ENCODE measurements at regions not wholly inside any gene's neighbourhood (a gene's known extent, or its start where the extent isn't known, plus 50 kb on each side); places are given as distances from the start of the nearest gene placed in this dataset.

DNA sequence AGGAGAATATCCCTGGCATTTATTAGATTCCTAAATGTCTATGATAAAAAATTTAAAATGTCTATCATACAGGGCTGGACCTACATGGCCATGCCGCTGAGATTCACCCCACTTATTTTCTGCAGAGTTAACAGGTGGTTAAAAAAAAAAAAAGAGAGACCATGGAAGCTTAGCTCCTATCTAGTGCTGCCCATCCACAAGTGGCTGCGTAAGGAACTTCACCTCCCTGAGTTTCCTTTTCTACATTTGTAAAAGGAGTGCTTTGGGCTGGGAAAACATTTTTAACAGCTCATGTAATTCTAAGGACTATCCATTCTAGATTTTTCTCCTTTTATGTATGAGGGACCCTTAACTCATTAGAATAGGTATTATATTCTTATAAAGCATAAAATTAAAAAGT is 534.1 kb downstream of the MMUT start:
- RAD21 ChIA-PET (ENCODE audit: low non-redundant PET in 1 of 2, low total read pairs in 2 of 2, uncharacterized antibody in 2 of 2, unreplicated experiment in 2 of 2): no interaction called here
- peak overlapping the region; percentile 3 for H2AFZ ChIP-seq (ENCODE audit: low read depth, low read length, poor library complexity, severe bottlenecking)

GRCh38 chr6:48922837-48923236 is 540.2 kb downstream of the MMUT start:
- Histone ChIP-seq H3K27me3 (ENCODE audit: insufficient read depth, low read length) (no peaks in the 10 kb centered on the region), H3K9me2 (ENCODE audit: insufficient read depth) (no peaks in the 10 kb centered on the region), H2AFZ (ENCODE audit: low read depth, low read length, poor library complexity, severe bottlenecking) (no peak overlapping the region), H3K79me2 (ENCODE audit: insufficient read depth, low read length) (no peaks in the 10 kb centered on the region), H3K4me3 (replicated peaks in 1 of 2; ENCODE audit: low read depth in 1 of 2, low read length in 2 of 2) (no peak overlapping the region), H3K4me1 (ENCODE audit: control insufficient read depth in 1 of 2, insufficient read depth in 2 of 2, low read length in 2 of 2) (no peaks in the 10 kb centered on the region), H4K20me1 (ENCODE audit: insufficient read depth) (no peaks in the 10 kb centered on the region), H3K9ac (ENCODE audit: low read length) (no peak overlapping the region), H3K9me3 (ENCODE audit: control insufficient read depth in 1 of 2, insufficient read depth in 1 of 2, low read depth in 1 of 2, low read length in 2 of 2) (no peaks in the 10 kb centered on the region), H3K27ac (ENCODE audit: low read depth, low read length) (no peak overlapping the region), H3K4me2 (ENCODE audit: low read length) (no peak overlapping the region), H3K36me3 (ENCODE audit: control insufficient read depth in 1 of 2, insufficient read depth in 2 of 2, low read length in 2 of 2) (no peaks in the 10 kb centered on the region)
- no peak for TF ChIP-seq ELF1 (IDR thresholded peaks at IDR 0.05; ENCODE audit: borderline replicate concordance, low read depth)
- TF ChIP-seq, protein P1, sequence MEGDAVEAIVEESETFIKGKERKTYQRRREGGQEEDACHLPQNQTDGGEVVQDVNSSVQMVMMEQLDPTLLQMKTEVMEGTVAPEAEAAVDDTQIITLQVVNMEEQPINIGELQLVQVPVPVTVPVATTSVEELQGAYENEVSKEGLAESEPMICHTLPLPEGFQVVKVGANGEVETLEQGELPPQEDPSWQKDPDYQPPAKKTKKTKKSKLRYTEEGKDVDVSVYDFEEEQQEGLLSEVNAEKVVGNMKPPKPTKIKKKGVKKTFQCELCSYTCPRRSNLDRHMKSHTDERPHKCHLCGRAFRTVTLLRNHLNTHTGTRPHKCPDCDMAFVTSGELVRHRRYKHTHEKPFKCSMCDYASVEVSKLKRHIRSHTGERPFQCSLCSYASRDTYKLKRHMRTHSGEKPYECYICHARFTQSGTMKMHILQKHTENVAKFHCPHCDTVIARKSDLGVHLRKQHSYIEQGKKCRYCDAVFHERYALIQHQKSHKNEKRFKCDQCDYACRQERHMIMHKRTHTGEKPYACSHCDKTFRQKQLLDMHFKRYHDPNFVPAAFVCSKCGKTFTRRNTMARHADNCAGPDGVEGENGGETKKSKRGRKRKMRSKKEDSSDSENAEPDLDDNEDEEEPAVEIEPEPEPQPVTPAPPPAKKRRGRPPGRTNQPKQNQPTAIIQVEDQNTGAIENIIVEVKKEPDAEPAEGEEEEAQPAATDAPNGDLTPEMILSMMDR (IDR thresholded peaks at IDR 0.05 in 2 of 3, conservative IDR thresholded peaks at IDR 0.05 in 1 of 3; ENCODE audit: borderline replicate concordance in 1 of 3, insufficient read depth in 1 of 3, low read depth in 2 of 3, low read length in 2 of 3): no peak
- BruUV-seq (replicated peaks): no TSS peak
- ChIA-PET POLR2A (no interaction called here), CTCF (no interaction called here), RAD21 (ENCODE audit: low non-redundant PET in 1 of 2, low total read pairs in 2 of 2, uncharacterized antibody in 2 of 2, unreplicated experiment in 2 of 2) (no interaction called here)
- ATAC-seq (no peak), DNase-seq (ENCODE audit: low read depth, low spot score) (no peak)
- intact Hi-C loops (cut with micrococcal nuclease): no loop called here

More for the DNA sequence above, 534.1 kb downstream of the MMUT start:
- Histone ChIP-seq H3K9me2 (ENCODE audit: insufficient read depth) (no peaks in the 10 kb centered on the region; the same call in 1 of the 2 replicates), H3K36me3 (ENCODE audit: control insufficient read depth in 1 of 2, insufficient read depth in 2 of 2, low read length in 2 of 2) (no peaks in the 10 kb centered on the region), H3K9ac (ENCODE audit: low read length) (no peak overlapping the region), H3K4me3 (replicated peaks in 1 of 2; ENCODE audit: low read depth in 1 of 2, low read length in 2 of 2) (no peak overlapping the region), H3K27ac (ENCODE audit: low read depth, low read length) (no peak overlapping the region), H3K9me3 (ENCODE audit: control insufficient read depth in 1 of 2, insufficient read depth in 1 of 2, low read depth in 1 of 2, low read length in 2 of 2) (no peaks in the 10 kb centered on the region), H3K4me2 (ENCODE audit: low read length) (no peak overlapping the region), H4K20me1 (ENCODE audit: insufficient read depth) (no peaks in the 10 kb centered on the region), H3K79me2 (ENCODE audit: insufficient read depth, low read length) (no peaks in the 10 kb centered on the region), H3K27me3 (ENCODE audit: insufficient read depth, low read length) (no peaks in the 10 kb centered on the region), H3K4me1 (ENCODE audit: control insufficient read depth in 1 of 2, insufficient read depth in 2 of 2, low read length in 2 of 2) (no peaks in the 10 kb centered on the region)
- ATAC-seq: no peak
- no TSS peak for BruUV-seq (replicated peaks)
- DNase-seq (ENCODE audit: low read depth, low spot score): no peak
- ChIA-PET POLR2A (no interaction called here), CTCF (interaction anchor here (1.0 kb wide), 1 partner anchor 10 kb away, joined by 3 read pairs; no protein-coding TSS in a partner anchor)
- intact Hi-C loops (cut with micrococcal nuclease): no loop called here
- TF ChIP-seq EZH2 (IDR thresholded peaks at IDR 0.05): no peak
- TF ChIP-seq YY1 (IDR thresholded peaks at IDR 0.05; ENCODE audit: extremely low read depth, insufficient replicate concordance, low read depth, low read length): no peak
- TF ChIP-seq, protein P1 (IDR thresholded peaks at IDR 0.05 in 2 of 3, conservative IDR thresholded peaks at IDR 0.05 in 1 of 3; ENCODE audit: borderline replicate concordance in 1 of 3, insufficient read depth in 1 of 3, low read depth in 2 of 3, low read length in 2 of 3): peak in 2 of 3 experiments; percentile 16 to 27; a peak in 2 of 6 replicates
